ENCODE measurements at regions not wholly inside any gene's neighbourhood (a gene's known extent, or its start where the extent isn't known, plus 50 kb on each side); places are given as distances from the start of the nearest gene placed in this dataset.

GRCh38 chr18:24937639-24938275, 414.2 kb downstream of the ZNF521 start:
- DNase-seq (ENCODE audit: low spot score), result peak; percentile 8

GRCh38 chr18:24940416-24940815, 411.6 kb downstream of the ZNF521 start:
- DNase-seq (ENCODE audit: low spot score), result no peak

GRCh38 chr18:24941174-24941951, 410.6 kb downstream of the ZNF521 start:
- no peak for DNase-seq (ENCODE audit: low spot score)

- no peak for DNase-seq (ENCODE audit: low spot score)
Measured at GRCh38 chr18:24942144-24942543, 409.8 kb downstream of the ZNF521 start.

- no peak for DNase-seq (ENCODE audit: low spot score)
Measured at GRCh38 chr18:24947521-24948305, 404.3 kb downstream of the ZNF521 start.

- no peak for DNase-seq (ENCODE audit: low spot score)
Measured at GRCh38 chr18:24949908-24950307, 402.1 kb downstream of the ZNF521 start.

- DNase-seq (ENCODE audit: low spot score), result no peak
Measured at GRCh38 chr18:24954341-24954740, 397.6 kb downstream of the ZNF521 start.

- DNase-seq (ENCODE audit: low spot score), result no peak
Measured at GRCh38 chr18:24958001-24958400, 394.0 kb downstream of the ZNF521 start.

GRCh38 chr18:24959051-24959476, 392.9 kb downstream of the ZNF521 start:
- no peak for DNase-seq (ENCODE audit: low spot score)

- DNase-seq (ENCODE audit: low spot score), result no peak
Measured at GRCh38 chr18:24964216-24964615, 387.8 kb downstream of the ZNF521 start.

GRCh38 chr18:24968238-24968775, 383.7 kb downstream of the ZNF521 start:
- DNase-seq (ENCODE audit: low spot score), result no peak

- DNase-seq (ENCODE audit: low spot score), result no peak
Measured at GRCh38 chr18:24972577-24972976, 379.4 kb downstream of the ZNF521 start.

- DNase-seq (ENCODE audit: low spot score), result no peak
Measured at GRCh38 chr18:24974431-24974830, 377.5 kb downstream of the ZNF521 start.

- DNase-seq (ENCODE audit: low spot score), result no peak
Measured at GRCh38 chr18:24975496-24976372, 376.2 kb downstream of the ZNF521 start.

GRCh38 chr18:24976502-24976901, 375.5 kb downstream of the ZNF521 start:
- DNase-seq (ENCODE audit: low spot score), result no peak

GRCh38 chr18:24979235-24979634, 372.7 kb downstream of the ZNF521 start:
- no peak for DNase-seq (ENCODE audit: low spot score)

GRCh38 chr18:24982831-24983230, 369.1 kb downstream of the ZNF521 start:
- DNase-seq (ENCODE audit: low spot score), result no peak

GRCh38 chr18:24983566-24984139, 368.3 kb downstream of the ZNF521 start:
- no peak for DNase-seq (ENCODE audit: low spot score)

GRCh38 chr18:24985586-24985985, 366.4 kb downstream of the ZNF521 start:
- DNase-seq (ENCODE audit: low spot score), result no peak

GRCh38 chr18:24986666-24987302, 365.2 kb downstream of the ZNF521 start:
- DNase-seq (ENCODE audit: low spot score), result no peak
